ENCODE measurements at regions not wholly inside any gene's neighbourhood (a gene's known extent, or its start where the extent isn't known, plus 50 kb on each side); places are given as distances from the start of the nearest gene placed in this dataset.
A peak's percentile ranks its signal among the peaks of the same experiment; 100 is the strongest.

DNA sequence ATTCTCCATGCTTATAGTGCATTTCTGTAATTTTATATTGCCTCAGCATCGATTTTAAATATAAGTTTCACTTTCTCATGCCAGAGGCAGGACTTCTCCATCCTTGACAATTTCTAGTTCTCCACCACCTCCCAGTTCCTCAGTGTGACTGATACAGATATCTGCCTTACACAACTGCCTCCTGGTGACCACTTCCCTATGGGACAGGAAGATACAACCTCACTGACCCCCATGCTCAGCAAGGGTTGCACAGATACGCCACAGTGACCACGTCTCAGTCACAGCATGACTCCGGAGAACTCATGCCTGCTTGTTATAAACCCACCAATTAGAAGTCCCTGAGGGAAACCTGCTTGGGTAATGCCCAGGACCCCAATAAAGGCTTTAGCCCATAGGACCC is 284.0 kb upstream of the MC4R start:
- Histone ChIP-seq H3K18ac (ENCODE audit: insufficient read length, low read depth, low read length) (peak overlapping the region; percentile 64), H3K56ac (ENCODE audit: insufficient read length, low read depth, low read length) (no peak overlapping the region)

More for the DNA sequence above, 284.0 kb upstream of the MC4R start:
- no peak for DNase-seq
- no peak overlapping the region for H3K4me3 Mint-ChIP-seq
- WGBS (ENCODE audit: extremely low coverage, insufficient read length, low lambda C conversion rate): no CpG with 5 or more reads among the region's 4 CpGs
- no peak overlapping the region for H3K14ac ChIP-seq (ENCODE audit: insufficient read depth, low read length)
- no peak overlapping the region for H4K91ac ChIP-seq (ENCODE audit: insufficient read length, low read depth, low read length)
- no peaks in the 10 kb centered on the region for H3K27me3 ChIP-seq (ENCODE audit: insufficient read depth, low read length)
- H3K23me2 ChIP-seq (ENCODE audit: insufficient read length, low read depth, low read length, poor library complexity, severe bottlenecking): no peaks in the 10 kb centered on the region
- H2AK5ac ChIP-seq (ENCODE audit: insufficient read length, low read length): no peak overlapping the region
- no peaks in the 10 kb centered on the region for H4K20me1 ChIP-seq (ENCODE audit: control insufficient read depth, insufficient read depth, insufficient read length)
- no peaks in the 10 kb centered on the region for H3K4me1 ChIP-seq (ENCODE audit: insufficient read depth, low read length)
- no peak overlapping the region for H2BK20ac ChIP-seq (ENCODE audit: low read depth, low read length, poor library complexity, severe bottlenecking)
- H2BK12ac ChIP-seq (ENCODE audit: insufficient read length, low read depth, low read length): no peak overlapping the region
- no peak overlapping the region for H3T11ph ChIP-seq (ENCODE audit: low read length)
- H3K4ac ChIP-seq (ENCODE audit: low read depth, low read length): no peak overlapping the region
- H3K9ac ChIP-seq (ENCODE audit: extremely low read depth, insufficient read length, low read length): no peak overlapping the region
- no peak overlapping the region for H4K8ac ChIP-seq (replicated peaks; ENCODE audit: insufficient read length, low read depth, low read length)
- no peaks in the 10 kb centered on the region for H3K9me3 Mint-ChIP-seq
- no peak overlapping the region for H2BK5ac ChIP-seq (ENCODE audit: insufficient read length, low read length)
- no peak overlapping the region for H3K4me2 ChIP-seq (ENCODE audit: insufficient read depth, insufficient read length, low read length)
- H2AFZ ChIP-seq (ENCODE audit: low read length): no peak overlapping the region
- H3K36me3 Mint-ChIP-seq (ENCODE audit: insufficient read depth in 1 of 3, low read depth in 3 of 3): no peaks in the 10 kb centered on the region
- H2BK15ac ChIP-seq (ENCODE audit: low read depth, low read length): no peak overlapping the region
- no peak overlapping the region for H3K27ac ChIP-seq (ENCODE audit: insufficient read length, low read depth, low read length)
- no peaks in the 10 kb centered on the region for H3K27me3 Mint-ChIP-seq (ENCODE audit: low read depth)
- no peaks in the 10 kb centered on the region for H3K9me3 ChIP-seq (ENCODE audit: control insufficient read depth, low read depth, low read length)
- H3K79me1 ChIP-seq (ENCODE audit: insufficient read depth, low read depth, low read length, poor library complexity, severe bottlenecking): no peaks in the 10 kb centered on the region
- peaks cover 3 to 5% of the 10 kb centered on the region in 2 experiments; a peak in 3 of 4 replicates for H3K4me1 Mint-ChIP-seq
- TF ChIP-seq, protein P1, sequence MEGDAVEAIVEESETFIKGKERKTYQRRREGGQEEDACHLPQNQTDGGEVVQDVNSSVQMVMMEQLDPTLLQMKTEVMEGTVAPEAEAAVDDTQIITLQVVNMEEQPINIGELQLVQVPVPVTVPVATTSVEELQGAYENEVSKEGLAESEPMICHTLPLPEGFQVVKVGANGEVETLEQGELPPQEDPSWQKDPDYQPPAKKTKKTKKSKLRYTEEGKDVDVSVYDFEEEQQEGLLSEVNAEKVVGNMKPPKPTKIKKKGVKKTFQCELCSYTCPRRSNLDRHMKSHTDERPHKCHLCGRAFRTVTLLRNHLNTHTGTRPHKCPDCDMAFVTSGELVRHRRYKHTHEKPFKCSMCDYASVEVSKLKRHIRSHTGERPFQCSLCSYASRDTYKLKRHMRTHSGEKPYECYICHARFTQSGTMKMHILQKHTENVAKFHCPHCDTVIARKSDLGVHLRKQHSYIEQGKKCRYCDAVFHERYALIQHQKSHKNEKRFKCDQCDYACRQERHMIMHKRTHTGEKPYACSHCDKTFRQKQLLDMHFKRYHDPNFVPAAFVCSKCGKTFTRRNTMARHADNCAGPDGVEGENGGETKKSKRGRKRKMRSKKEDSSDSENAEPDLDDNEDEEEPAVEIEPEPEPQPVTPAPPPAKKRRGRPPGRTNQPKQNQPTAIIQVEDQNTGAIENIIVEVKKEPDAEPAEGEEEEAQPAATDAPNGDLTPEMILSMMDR (conservative IDR thresholded peaks at IDR 0.05): no peak
- H3K23ac ChIP-seq (ENCODE audit: insufficient read length, low read depth, low read length): no peak overlapping the region
- no peak overlapping the region for H3K27ac Mint-ChIP-seq
- H2BK120ac ChIP-seq (ENCODE audit: low read depth, low read length, poor library complexity, severe bottlenecking): no peak overlapping the region
- H3K79me2 ChIP-seq (ENCODE audit: insufficient read depth, low read length): no peaks in the 10 kb centered on the region
- H4K5ac ChIP-seq (ENCODE audit: insufficient read length, low read depth, low read length): no peak overlapping the region
